HG03139 (cell line): ENCODE measurements at regions not wholly inside any gene's neighbourhood (a gene's known extent, or its start where the extent isn't known, plus 50 kb on each side); places are given as distances from the start of the nearest gene placed in this dataset.

Experiments used
- ATAC-seq: cut with Tn5 transposase; IDR thresholded peaks from one replicate; pipeline ENCODE4 v1.9.1; 2021; ENCODE audit not compliant: unreplicated experiment

DNA sequence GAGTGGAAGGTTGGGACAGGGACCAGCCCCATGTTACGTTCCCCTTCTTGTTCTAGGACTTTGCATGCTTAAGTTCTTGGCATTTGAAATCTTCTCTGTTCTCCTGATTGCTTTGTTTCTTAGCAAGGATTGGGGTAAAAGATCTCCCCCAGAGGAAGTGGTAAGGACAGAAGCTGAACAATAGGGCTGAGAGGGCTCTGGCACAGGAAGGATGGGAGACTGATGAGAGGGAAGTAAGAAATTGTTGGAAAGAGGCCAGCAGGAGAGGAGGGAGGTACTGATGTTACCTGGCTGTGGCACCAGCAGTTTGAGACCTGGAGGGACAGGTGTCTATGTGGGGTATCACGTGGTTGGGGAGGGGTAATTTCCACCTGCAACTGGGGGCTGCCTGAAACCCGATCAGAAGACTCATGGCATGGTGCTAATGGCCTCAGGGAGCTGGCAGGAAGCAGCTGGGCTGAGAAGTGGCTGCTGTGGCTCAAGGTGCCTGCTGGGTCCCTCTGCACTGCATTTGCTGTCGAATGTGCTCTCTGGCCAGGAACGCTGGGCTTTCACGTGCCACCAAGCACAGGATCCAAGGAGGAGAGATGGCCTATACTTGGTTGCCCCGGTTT is 108.4 kb downstream of the LSM3 start:
- ATAC-seq, result no peak

DNA sequence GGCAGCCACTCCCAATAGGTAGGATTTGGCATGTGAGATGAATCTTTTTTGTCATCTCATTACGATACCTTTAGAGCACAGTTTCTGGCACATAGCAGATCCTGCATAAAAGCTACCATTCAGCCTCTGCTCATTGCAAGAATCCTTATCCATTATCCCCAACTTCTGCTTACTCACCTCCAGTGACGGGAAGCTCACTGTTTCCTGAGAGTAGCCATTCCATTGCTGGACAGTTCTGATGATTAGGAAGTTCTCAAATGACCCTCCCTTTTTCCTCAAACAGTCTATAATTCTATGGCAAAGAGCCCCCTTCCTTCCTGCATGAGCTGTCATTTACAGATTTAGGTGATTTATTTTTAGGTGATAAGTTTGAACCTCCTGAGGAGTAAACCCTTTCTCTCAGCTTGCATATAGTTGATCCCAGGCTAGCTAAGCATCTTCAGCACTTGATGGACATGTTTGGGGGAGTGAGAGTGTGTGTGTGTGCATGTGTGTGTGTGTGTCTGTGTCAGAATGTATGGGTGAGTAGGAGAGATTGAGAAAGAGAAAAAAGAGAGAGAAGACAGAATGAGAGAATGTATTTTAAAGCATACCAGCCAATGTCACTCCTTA is 109.7 kb downstream of the LSM3 start:
- ATAC-seq, result no peak

DNA sequence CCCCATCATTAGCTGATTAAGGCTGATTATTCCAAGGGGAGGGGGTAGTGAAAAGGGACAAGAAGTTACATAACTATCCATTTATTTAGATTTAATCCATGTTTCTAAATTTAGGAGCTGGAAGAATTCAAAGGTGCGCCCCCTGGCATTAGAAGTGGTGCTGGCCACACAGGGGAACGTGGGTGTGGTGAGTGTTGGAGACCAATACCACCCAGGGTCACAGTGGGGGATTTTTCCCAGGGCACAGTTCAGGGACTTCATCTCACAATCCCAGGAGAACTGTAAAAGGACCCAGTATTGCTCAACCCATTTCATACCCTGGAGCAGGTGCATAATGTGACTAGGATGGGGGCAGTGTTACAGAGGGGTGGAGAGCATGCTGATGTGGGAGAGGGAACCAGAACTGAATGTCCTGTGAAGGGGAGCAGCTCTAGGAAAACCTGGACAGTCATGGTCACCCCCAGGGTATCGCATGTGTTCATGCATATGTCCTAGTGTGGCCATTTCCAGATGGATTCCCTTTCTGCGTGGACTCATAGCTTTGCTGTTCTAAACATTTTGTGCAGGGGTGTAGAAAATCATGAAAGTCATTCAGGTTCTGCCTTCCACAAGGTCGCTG is 110.3 kb downstream of the LSM3 start:
- ATAC-seq, result no peak

DNA sequence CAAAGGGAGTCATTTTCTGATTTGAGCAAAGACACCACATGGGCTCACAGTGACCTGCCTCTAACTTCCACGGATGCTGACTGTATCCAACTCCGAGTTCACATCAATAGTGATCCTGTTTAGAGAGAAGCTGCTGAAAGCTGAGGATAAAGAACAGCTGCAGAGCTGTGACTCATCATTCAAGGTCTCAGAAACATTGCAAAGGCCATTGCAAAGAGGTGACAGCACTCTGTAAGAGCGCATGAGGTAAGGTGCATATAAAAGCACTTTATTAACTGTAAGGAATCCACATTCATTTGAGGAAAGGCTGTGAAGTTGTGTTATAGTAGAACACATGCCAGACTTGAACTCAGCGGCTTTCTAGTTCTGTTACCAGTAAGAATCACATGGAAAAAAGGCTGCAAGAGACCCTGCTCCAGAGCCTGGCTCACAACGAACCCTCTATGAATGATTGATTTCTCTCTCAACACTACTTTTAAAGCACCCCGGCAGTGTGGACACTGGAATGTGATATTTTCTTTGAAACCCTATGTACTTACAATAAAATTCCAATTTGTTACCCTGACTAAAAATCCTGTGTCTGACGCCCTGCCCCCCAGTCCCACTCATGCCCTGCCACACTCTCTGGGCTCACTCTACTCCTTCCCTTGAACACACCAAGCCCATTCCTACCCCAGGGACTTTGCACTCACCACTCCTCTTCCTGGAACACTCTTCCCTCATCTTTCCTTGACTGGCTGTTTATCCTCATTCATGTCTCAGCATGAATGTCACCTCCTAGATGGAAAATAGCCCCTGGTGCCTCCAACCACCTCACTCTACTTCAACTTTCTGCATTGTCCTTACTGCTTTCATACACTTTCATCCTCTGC is 111.2 kb downstream of the LSM3 start:
- no peak for ATAC-seq

DNA sequence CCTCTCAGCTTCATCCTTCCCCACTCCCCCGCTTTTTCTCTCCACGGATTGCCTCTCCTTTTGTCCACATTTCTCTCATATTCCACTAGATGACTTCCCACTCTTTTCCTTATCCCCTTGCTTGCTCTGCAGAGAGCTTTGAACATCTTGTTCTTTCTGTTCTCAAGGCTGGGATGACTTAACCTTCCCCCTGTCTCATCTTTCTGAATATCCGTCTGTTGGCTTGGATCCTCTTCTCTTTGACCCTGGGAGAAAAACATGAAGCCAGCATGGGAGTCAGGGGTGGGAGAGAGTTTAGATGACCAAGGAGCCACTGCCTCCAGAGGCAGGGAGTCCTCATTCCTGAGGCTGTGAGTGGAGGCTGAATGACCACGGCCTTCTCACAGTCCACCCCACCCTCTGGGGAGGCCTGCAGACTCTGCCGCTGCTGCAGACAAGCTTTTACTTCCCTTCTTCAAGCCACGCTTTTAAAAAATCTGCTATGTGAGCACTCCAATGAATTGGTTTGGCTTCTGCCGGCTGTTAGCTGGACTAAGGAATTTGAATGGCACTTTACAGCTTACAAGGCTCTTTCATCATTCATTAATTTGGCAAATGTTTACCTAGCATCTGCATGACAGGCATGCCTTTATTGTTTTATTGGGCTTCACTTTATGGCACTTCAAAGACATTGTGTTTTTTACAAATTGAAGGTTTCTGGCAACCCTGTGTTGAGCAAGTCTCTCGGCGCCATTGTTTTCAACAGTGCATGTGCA is 111.6 kb upstream of the SLC6A6 start:
- no peak for ATAC-seq

DNA sequence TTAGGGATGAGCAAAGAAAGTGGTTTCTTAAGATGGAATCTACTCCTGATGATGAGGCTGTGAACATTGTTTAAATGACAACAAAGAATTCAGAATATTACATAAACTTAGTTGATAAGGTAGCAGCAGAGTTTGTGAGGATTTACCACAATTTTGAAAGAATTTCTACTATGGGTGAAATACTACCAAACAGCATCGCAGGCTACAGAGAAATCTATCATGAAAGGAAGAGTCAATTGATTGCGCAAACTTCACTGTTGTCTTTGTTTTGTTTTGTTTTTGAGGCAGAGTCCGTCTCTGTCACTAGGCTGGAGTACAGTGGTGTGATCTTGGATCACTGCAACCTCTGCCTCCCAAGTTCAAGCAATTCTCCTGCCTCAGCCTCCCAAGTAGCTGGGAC is 107.4 kb upstream of the SLC6A6 start:
- no peak for ATAC-seq

DNA sequence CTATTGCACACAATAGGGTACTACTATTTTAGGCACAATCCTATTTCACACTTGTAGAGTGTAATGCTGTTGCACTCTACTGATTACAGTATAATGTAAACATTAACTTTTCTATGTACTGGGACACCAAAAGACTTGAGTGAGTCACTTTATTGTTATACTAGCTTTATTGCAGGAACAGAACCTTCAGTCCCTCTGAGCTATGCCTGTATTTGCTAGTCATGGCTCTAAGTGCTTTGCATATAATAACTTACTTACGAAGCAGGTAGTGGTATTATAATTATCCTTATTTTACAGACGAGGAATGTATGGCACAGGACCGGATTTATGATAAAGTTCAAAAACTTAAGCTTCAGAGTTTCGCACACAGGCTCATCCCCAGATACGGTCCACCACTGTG is 106.6 kb upstream of the SLC6A6 start:
- ATAC-seq, result no peak

DNA sequence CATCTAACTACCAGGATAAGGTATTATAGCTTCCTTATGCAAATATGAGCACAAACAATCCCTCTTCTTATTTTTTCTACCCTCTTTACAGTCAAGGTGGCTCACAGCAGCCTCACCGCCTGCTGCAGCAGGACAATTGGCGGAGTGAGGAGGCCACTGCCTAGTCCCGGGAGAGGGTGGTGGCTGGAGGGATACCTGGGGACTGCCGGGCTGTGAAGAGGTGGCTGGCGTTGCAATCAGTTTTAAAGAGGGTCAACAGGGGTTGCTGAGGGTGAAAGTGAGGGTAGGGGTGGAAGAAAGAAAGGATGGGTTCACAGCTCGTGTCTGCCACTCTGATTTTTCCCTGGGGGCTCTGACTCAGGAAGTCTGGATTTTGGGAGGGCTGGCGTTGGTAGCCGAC is 105.1 kb upstream of the SLC6A6 start:
- no peak for ATAC-seq

DNA sequence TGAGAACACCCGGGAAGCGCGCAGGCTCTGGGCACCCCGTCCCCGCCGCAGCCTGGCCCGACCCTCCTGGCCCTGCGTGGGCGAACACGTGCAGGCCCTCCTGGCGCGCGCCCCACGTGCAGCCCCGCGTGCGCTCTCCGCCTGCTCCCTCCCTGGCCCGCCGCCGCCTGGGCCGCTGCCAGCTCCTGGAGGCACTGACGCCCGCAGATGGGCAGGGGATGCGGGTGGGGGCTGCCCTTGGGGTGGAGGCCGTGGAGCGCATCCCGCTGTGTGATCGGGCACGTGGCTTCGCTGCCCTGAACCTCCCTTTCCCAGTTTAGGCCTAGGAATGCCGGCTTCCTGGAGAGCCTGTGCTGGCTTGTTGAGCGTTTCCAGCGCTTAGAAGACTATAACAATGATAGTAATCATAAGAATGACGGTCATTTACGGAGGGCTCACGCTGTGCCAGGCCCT is 104.6 kb upstream of the SLC6A6 start:
- ATAC-seq, result no peak

DNA sequence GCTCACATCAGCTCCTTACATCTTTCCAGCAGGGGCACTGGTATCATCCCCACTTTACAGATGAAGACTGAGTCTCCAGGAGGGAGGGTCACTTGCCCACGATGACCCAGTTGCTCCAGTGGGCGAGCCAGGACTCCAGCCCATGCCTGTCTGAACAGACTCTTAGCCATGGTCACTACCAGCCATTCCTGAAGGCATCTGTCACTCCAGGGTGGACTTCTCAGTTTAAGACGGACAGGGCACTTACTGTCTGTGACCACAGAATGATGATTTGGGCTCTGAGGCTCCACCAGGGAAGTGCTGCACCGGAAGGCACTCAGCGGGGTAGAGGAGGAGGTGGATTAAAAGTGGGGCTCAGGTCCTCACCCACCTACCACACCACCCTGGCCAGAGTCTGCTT is 104.0 kb upstream of the SLC6A6 start:
- no peak for ATAC-seq

DNA sequence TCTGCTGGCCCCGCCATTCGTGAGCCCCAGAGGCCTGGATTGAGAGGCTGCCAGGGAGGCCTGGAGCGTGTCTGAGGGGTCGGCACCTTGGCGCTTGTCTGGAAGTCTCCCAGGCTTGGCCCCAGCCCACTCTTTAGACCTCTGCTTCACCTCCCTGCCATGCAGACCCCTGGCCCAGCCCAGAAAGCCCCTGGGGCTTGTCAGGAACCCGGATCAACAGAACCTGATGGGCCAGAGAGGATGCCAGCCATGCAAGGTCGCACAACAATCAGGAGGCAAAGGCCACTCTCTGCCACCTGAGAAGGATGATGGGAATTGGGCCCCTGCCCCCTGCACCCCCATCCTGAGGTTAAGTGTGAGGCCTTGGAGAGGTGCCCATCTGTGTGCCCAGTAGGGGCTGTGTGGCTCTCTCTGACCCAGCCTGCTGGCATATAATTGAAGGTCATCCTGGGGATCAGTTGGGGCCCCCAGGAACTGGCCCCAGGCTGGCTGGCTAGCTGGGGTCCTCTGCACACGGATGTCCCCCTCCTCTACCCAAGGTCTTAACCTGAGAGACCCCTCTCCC is 103.3 kb upstream of the SLC6A6 start:
- no peak for ATAC-seq

DNA sequence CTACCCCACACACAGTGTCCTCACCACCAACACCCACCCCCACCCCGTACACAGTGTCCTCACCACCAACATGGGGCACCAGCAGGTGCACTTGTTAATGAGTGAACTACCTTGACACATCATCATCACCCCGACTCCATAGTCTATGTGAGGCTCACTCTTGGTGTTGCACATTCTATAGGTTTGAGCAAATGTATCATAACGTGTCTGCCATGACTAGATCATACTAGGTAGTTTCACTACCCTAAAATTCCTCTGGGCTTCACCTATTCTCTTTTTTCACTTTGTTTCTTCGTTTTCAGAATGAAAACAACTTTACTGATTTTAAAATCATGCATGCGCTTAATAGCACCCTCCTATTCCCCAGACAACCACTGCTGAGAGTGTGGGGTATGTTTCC is 102.6 kb upstream of the SLC6A6 start:
- ATAC-seq, result no peak

DNA sequence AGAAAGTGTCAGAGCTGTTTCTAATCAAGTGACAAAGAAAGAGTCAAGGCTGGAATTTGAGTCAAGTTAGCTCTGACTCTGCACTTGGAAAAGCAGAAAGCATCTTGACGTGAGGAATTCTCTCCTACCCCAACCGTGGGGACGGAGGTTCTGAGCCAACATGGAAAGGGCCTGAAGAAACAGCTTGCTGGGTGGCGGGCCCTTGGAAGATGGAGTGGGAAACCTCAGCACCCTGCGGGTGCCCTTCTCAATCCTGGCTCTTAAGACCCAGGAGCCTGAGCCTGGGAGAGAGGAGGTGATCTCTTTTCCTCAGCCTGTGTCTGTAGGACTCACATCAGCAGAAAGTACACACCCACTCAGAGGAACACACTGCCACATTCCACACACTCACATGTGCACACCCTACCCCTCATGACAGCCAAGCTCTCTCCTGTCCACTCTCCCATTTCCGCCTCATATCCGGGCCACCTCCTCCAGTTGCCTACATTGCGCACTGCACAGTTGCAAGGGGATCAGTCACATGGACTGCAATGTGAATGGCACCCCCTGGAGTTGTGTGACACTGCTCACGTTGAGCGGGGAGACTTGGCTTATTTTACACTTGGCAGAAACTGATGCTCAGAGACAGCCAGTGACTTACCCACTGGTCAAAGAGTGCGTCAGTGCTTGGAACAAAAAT is 101.5 kb upstream of the SLC6A6 start:
- no peak for ATAC-seq

DNA sequence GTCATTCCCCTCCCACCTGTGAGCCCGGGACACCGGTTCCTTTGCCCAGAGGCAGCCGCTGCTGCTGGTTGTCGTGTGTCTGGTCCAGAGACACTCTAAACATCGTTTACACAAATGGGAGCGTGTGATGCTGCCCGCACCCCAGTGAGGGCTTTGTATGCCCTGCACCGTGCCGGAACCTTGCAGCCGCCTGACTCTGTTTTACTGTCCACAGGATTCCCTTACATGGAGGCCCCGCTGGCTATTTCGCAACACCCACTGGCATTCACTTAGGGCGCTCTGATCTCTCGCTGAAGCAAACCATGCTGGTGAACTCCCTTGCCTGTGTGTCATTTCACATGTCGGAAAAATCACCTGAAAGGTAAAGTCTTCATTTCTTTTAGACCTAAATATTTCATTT is 100.8 kb upstream of the SLC6A6 start:
- no peak for ATAC-seq

DNA sequence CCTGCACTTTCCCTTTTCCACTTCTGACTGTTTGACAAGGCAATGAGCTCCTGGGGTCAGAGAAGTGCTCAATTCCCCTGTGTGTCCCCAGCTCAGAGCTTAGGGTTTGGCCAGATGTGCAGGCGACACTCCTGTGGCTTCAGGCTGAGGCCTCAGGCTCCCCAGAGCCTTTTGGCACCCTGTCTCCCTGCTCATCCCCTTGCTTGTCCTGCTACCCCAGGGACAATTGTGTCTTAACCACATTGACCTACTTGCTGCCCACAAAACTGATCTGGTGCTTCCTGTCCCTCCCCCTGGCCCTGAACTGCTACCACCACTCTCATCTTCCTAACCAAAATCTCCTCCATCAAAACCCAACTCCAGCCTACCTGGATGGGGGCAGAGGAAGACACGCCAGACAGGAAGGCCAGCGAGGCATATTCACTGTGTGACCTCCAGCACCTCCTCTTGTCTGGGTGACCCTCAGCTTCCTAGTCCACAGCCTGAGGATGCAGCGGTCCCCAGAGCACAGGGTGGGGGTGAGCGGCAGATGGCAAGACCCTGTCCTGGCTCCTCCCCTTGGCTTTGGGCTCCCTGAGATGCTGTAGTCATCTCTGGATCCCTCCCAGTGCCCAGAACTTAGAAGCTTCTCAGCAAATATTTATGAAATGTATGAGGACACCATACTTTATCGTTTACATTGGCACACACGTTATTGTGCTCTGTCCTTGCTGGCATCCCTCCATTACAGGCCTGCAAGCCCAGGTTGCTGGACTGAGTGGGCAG is 98.9 kb upstream of the SLC6A6 start:
- ATAC-seq, result no peak

DNA sequence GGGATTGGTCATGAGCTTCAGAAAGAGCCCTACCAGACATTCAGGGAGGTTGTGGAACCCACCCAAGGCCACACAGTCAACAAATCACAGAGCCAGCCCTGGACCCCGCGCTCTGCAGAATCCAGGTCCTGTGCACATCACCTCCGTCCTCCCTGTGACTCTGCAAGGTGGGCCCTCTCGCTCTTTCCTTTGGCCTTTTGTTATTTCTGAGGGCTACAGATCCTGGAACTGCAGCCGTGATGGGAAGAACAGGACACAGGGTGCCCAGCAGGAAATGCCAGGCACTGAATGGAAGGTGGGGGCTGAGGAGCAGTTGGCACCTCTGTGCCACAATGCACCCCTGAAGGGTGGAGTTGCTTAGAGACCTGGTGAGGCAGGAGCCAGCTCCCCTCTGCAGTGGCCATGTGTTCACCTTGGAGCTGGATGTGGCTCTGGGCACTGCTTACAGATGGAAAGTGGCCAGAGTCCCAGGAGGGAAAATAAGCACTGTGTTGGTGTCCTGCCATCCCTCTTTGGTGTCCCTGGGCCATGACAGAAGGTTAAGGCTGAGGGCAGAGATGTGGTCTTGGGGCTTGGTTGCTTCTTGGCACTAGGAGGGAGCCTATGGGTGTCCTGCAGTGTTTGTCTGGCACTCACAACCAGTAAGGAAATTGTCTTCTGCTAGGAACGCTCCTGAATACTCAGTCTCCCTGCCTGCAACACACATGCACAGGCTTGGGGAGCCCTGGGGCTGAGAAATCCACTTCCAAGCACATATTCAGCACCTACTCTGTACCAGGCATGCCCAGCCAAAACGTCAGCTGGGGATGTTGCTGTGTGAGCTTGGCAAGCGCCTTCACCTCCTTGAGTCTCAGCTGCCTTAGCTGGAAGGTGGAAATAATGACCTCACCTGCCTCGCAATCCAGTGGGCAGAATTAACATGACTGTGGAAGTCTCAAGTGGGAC is 98.0 kb upstream of the SLC6A6 start:
- no peak for ATAC-seq

DNA sequence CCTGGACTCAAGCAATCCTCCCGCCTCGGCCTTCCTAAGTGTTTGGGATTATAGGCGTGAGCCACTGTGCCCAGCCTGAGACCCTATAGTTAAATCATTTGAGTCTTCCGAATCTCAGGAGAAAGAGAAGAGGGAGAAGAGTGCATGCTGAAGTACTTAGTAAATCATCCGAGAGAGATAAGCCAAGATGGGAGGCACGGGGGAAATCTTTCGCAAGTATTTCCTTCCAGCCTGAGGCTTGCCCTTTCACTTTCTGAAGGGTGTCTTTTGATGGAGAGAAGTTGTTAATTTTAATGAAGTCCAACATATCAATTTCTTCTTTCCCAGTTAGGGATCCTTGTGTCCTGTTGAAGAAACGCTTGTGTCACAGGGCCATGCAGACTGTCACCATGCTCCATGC is 97.1 kb upstream of the SLC6A6 start:
- ATAC-seq, result no peak

DNA sequence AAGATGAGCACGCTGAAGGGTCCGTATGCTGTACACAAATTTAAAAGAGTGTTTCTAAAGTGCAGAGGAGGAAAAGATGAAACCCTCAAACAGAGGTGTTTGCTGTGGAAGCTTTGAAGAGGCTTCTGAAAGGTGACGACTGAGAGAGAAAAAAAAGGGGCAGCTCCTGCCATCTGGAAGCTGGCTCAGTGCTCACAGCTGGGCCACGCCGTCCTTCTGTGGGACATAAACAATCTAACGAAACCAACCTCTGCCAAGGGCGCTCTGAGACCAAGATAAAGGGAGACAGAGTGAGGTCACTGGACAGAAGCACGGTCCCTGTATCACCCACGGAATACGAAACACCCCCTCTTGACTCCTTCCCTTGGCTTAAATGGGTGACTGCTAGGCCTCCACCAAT is 96.3 kb upstream of the SLC6A6 start:
- no peak for ATAC-seq
